SK-N-SH (cell line): ENCODE measurements at regions not wholly inside any gene's neighbourhood (a gene's known extent, or its start where the extent isn't known, plus 50 kb on each side); places are given as distances from the start of the nearest gene placed in this dataset.

Experiments used
- CTCF ChIA-PET: fragments of 300-600, 350-600 bp; formaldehyde crosslinking; extraction: SDS; loops from one replicate; lab custom pipeline; 2021; lab: Yijun Ruan, JAX
- POLR2A ChIA-PET: fragments of 350-600 bp; sonication (Branson Sonifier 250); formaldehyde crosslinking; extraction: SDS; loops from one replicate; lab custom pipeline; 2020; ENCODE audit warnings: antibody characterized with exemption, inconsistent platforms; lab: Yijun Ruan, JAX
- DNase-seq: peaks from one replicate; pipeline ENCODE4 v3.0.0; 2012
- H2AFZ ChIP-seq: fragments of 200-600 bp; sonication (generic); 2 replicates; pipeline ENCODE4 v1.8.1; 2016; ENCODE audit warnings: antibody characterized with exemption, mild to moderate bottlenecking, low read depth
- H3F3A ChIP-seq: fragments of 200-600 bp; sonication (generic); replicated peaks from 2 replicates; pipeline ENCODE3; 2016; ENCODE audit warnings: antibody characterized with exemption, mild to moderate bottlenecking; ENCODE audit not compliant: insufficient read depth
- H3K27ac ChIP-seq, 2 experiments: fragments of 200-500 bp in 1 of 2; fragments of 200-600 bp in 1 of 2; sonication (Bioruptor generic) in 1 of 2; sonication (generic), shearing (Covaris generic) in 1 of 2; 2 replicates each; pipeline versions ENCODE4 v1.5.1 to v1.6.1; 2014 to 2016; ENCODE audit warnings: low read depth in 2 of 2, inconsistent platforms in 1 of 2, low read length in 1 of 2, mild to moderate bottlenecking in 1 of 2, mixed read lengths in 1 of 2
- H3K27me3 ChIP-seq: fragments of 200-600 bp; sonication (generic), shearing (Covaris generic); 2 replicates; pipeline ENCODE4 v1.6.1; 2016; ENCODE audit warnings: mixed run types; ENCODE audit not compliant: insufficient read depth
- H3K36me3 ChIP-seq, 2 experiments: fragments of 200-500 bp in 1 of 2; fragments of 200-600 bp in 1 of 2; sonication (Bioruptor generic) in 1 of 2; sonication (generic) in 1 of 2; replicated peaks in 1 of 2; 2 replicates each; pipeline versions ENCODE3 to v1.5.1; 2014 to 2016; ENCODE audit warnings: low read length in 1 of 2, mild to moderate bottlenecking in 1 of 2; ENCODE audit not compliant: insufficient read depth in 2 of 2, control insufficient read depth in 1 of 2
- H3K4me1 ChIP-seq, 2 experiments: fragments of 200-500 bp in 1 of 2; fragments of 200-600 bp in 1 of 2; sonication (Bioruptor generic) in 1 of 2; sonication (generic), shearing (Covaris generic) in 1 of 2; 2 replicates each; pipeline versions ENCODE4 v1.5.1 to v1.6.1; 2014 to 2016; ENCODE audit warnings: low read depth in 1 of 2, low read length in 1 of 2, mixed run types in 1 of 2; ENCODE audit not compliant: insufficient read depth in 2 of 2, control insufficient read depth in 1 of 2
- H3K4me2 ChIP-seq: fragments of 200-600 bp; sonication (generic), shearing (Covaris generic); 2 replicates; pipeline ENCODE4 v1.6.1; 2017; ENCODE audit warnings: mixed run types
- H3K4me3 ChIP-seq, 2 experiments: fragments of 200-500 bp in 1 of 2; fragments of 200-600 bp in 1 of 2; sonication (Bioruptor generic) in 1 of 2; sonication (generic), shearing (Covaris generic) in 1 of 2; 2 replicates each; pipeline versions ENCODE4 v1.5.1 to v1.8.1; 2014 to 2016; ENCODE audit warnings: low read depth in 2 of 2, inconsistent platforms in 1 of 2, low read length in 1 of 2, mild to moderate bottlenecking in 1 of 2, mixed read lengths in 1 of 2, moderate library complexity in 1 of 2
- H3K79me2 ChIP-seq: fragments of 200-600 bp; sonication (generic); 2 replicates; pipeline ENCODE4 v1.8.1; 2017; ENCODE audit warnings: mild to moderate bottlenecking; ENCODE audit not compliant: insufficient read depth
- H3K9ac ChIP-seq: fragments of 200-600 bp; sonication (generic); 2 replicates; pipeline ENCODE4 v1.6.1; 2017; ENCODE audit warnings: mixed run types
- H3K9me2 ChIP-seq: fragments of 200-600 bp; sonication (generic); 2 replicates; pipeline ENCODE4 v1.6.1; 2017; ENCODE audit warnings: mixed run types
- H3K9me3 ChIP-seq: fragments of 200-600 bp; sonication (generic); 2 replicates; pipeline ENCODE4 v1.6.1; 2017; ENCODE audit warnings: mixed run types, mild to moderate bottlenecking, moderate library complexity
- H4K20me1 ChIP-seq: fragments of 200-600 bp; sonication (generic); 2 replicates; pipeline ENCODE4 v1.6.1; 2017; ENCODE audit warnings: mild to moderate bottlenecking, mixed run types; ENCODE audit not compliant: insufficient read depth
- CHD2 ChIP-seq: fragments of 150-350 bp; IDR thresholded peaks from 2 replicates; pipeline ENCODE4 v1.6.1; 2018; ENCODE audit warnings: low read length; ENCODE audit not compliant: partially characterized antibody
- EP300 ChIP-seq, 2 experiments: IDR thresholded peaks; 2 replicates each; pipeline versions ENCODE4 v1.4.0 to v1.6.1; 2012; ENCODE audit warnings: borderline replicate concordance in 1 of 2, low read depth in 1 of 2, low read length in 1 of 2
- FOXJ3 ChIP-seq: sonication (generic); formaldehyde crosslinking; IDR thresholded peaks from 2 replicates; pipeline ENCODE4 v1.5.1; 2020; ENCODE audit warnings: mild to moderate bottlenecking, missing genetic modification reagents
- GATA2 ChIP-seq: sonication (generic); formaldehyde crosslinking; IDR thresholded peaks from 2 replicates; pipeline ENCODE4 v1.5.0; 2020; ENCODE audit warnings: mild to moderate bottlenecking, missing genetic modification reagents
- JUND ChIP-seq: IDR thresholded peaks from 2 replicates; pipeline ENCODE4 v1.4.0; 2012
- MEF2A ChIP-seq: IDR thresholded peaks from 2 replicates; pipeline ENCODE4 v1.4.0; 2012; ENCODE audit warnings: low read depth, borderline replicate concordance
- MXI1 ChIP-seq: IDR thresholded peaks from 2 replicates; pipeline ENCODE4 v1.6.1; 2012; ENCODE audit warnings: mild to moderate bottlenecking, low read depth, low read length, improper control_type of control experiment
- NFIC ChIP-seq: IDR thresholded peaks from 2 replicates; pipeline ENCODE4 v1.4.0; 2012; ENCODE audit warnings: borderline replicate concordance
- POLR2AphosphoS5 ChIP-seq: IDR thresholded peaks from 2 replicates; pipeline ENCODE4 v1.6.1; 2012; ENCODE audit warnings: low read depth, low read length
- RAD21 ChIP-seq: IDR thresholded peaks from 2 replicates; pipeline ENCODE4 v1.6.1; 2012; ENCODE audit warnings: mild to moderate bottlenecking, low read length
- REST ChIP-seq: IDR thresholded peaks from 2 replicates; pipeline ENCODE4 v1.6.1; 2012; ENCODE audit warnings: mild to moderate bottlenecking, low read depth, low read length, moderate library complexity
- RXRA ChIP-seq: IDR thresholded peaks from 2 replicates; pipeline ENCODE4 v1.4.0; 2012; ENCODE audit warnings: low read depth, mild to moderate bottlenecking, borderline replicate concordance
- SIN3A ChIP-seq: IDR thresholded peaks from 2 replicates; pipeline ENCODE4 v1.6.1; 2012; ENCODE audit warnings: low read depth, mild to moderate bottlenecking, low read length, moderate library complexity, borderline replicate concordance
- TCF12 ChIP-seq: IDR thresholded peaks from 2 replicates; pipeline ENCODE4 v1.4.0; 2012
- TEAD4 ChIP-seq: IDR thresholded peaks from 2 replicates; pipeline ENCODE4 v1.4.0; 2012; ENCODE audit warnings: mild to moderate bottlenecking, borderline replicate concordance; ENCODE audit not compliant: insufficient read depth
- USF1 ChIP-seq: IDR thresholded peaks from 2 replicates; pipeline ENCODE4 v1.4.0; 2012; ENCODE audit warnings: low read depth, borderline replicate concordance
- YY1 ChIP-seq: IDR thresholded peaks from 2 replicates; pipeline ENCODE4 v1.4.0; 2012; ENCODE audit warnings: low read depth, mild to moderate bottlenecking
- WGBS: methylation state at CpG from one replicate; pipeline ENCODE4 v1.1.6; 2017; ENCODE audit warnings: low lambda C conversion rate; 5-methylcytosine and 5-hydroxymethylcytosine counted together
- TF ChIP-seq, protein P1 (sequence below): fragments of 200-600 bp; sonication (generic); IDR thresholded peaks from 2 replicates; pipeline ENCODE4 v1.6.1; 2017; ENCODE audit warnings: antibody characterized with exemption, mild to moderate bottlenecking, moderate library complexity
- TF ChIP-seq, protein P2 (sequence below): IDR thresholded peaks from 2 replicates; pipeline ENCODE4 v1.4.0; 2012; ENCODE audit warnings: low read depth

- Histone ChIP-seq H3K9ac (no peak overlapping the region), H3K4me3 (no peak overlapping the region), H3K4me1 (no peaks in the 10 kb centered on the region; a peak in 3 of 4 replicates), H3K36me3 (no peaks in the 10 kb centered on the region), H3K27me3 (0 out of 2 replicates have a peak, but pooled peaks cover 5% of the 10 kb centered on the region), H4K20me1 (no peaks in the 10 kb centered on the region), H2AFZ (no peak overlapping the region), H3K4me2 (no peak overlapping the region), H3K27ac (no peak overlapping the region), H3F3A (no peaks in the 10 kb centered on the region), H3K9me2 (no peaks in the 10 kb centered on the region), H3K9me3 (no peaks in the 10 kb centered on the region), H3K79me2 (no peaks in the 10 kb centered on the region)
- no peak for DNase-seq
- ChIA-PET CTCF (interaction anchor here (1.4 to 7.1 kb wide), 5 partner anchors 10 to 1275 kb away, joined by 3 to 48 read pairs (median 9); no protein-coding TSS in a partner anchor), POLR2A (no interaction called here)
- TF ChIP-seq FOXJ3 (no peak), JUND (no peak), GATA2 (CRISPR knock-in tag) (no peak), TCF12 (no peak), RAD21 (no peak), REST (no peak), NFIC (no peak), MEF2A (no peak), POLR2AphosphoS5 (no peak), YY1 (no peak), EP300 (IDR thresholded peaks at IDR 0.05; ENCODE audit: borderline replicate concordance in 1 of 2, low read depth in 1 of 2, low read length in 1 of 2) (no peak), MXI1 (no peak), CHD2 (no peak), RXRA (no peak), SIN3A (no peak), USF1 (no peak), TEAD4 (no peak)
- TF ChIP-seq, protein P1, sequence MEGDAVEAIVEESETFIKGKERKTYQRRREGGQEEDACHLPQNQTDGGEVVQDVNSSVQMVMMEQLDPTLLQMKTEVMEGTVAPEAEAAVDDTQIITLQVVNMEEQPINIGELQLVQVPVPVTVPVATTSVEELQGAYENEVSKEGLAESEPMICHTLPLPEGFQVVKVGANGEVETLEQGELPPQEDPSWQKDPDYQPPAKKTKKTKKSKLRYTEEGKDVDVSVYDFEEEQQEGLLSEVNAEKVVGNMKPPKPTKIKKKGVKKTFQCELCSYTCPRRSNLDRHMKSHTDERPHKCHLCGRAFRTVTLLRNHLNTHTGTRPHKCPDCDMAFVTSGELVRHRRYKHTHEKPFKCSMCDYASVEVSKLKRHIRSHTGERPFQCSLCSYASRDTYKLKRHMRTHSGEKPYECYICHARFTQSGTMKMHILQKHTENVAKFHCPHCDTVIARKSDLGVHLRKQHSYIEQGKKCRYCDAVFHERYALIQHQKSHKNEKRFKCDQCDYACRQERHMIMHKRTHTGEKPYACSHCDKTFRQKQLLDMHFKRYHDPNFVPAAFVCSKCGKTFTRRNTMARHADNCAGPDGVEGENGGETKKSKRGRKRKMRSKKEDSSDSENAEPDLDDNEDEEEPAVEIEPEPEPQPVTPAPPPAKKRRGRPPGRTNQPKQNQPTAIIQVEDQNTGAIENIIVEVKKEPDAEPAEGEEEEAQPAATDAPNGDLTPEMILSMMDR = no peak
- TF ChIP-seq, protein P2, sequence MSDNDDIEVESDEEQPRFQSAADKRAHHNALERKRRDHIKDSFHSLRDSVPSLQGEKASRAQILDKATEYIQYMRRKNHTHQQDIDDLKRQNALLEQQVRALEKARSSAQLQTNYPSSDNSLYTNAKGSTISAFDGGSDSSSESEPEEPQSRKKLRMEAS = no peak
- 71% methylated on average over 2 of the region's 2 CpGs for WGBS
These were observed 500.9 kb downstream of the RNF144A start for GRCh38 chr2:7417845-7418742.
